GM23248 (cell line): ENCODE measurements at regions not wholly inside any gene's neighbourhood (a gene's known extent, or its start where the extent isn't known, plus 50 kb on each side); places are given as distances from the start of the nearest gene placed in this dataset.

Experiments used
- EZH2 ChIP-seq: fragments of 200-600 bp; sonication (generic); IDR thresholded peaks from 2 replicates; pipeline ENCODE4 v1.6.1; 2018; ENCODE audit warnings: antibody characterized with exemption, mild to moderate bottlenecking; ENCODE audit not compliant: insufficient read depth, poor library complexity, severe bottlenecking
- EZH2phosphoT487 ChIP-seq: fragments of 200-600 bp; sonication (generic); IDR thresholded peaks from 2 replicates; pipeline ENCODE4 v1.6.1; 2018; ENCODE audit warnings: antibody characterized with exemption, moderate library complexity, mild to moderate bottlenecking, low read depth; ENCODE audit not compliant: insufficient read depth

DNA sequence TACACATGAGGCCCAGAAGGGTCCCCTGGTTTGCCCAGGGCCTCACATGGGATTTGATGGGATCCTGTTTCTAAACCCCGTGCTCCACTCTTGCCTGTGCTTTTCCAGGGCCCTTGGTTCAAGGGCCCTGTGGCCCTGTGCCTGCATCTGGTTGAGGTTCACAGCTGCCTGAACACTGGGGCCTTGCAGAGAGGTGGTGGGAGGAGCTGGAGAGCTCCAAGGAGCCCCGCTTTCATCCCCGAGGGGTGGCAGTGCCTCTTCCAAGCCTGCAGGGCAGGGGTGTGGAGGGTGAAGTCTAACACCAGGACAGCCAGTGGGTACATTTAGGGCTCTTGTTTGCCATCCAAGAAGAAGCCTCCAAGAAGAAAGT is 82.3 kb downstream of the GLI2 start:
- no peak for TF ChIP-seq EZH2
- no peak for TF ChIP-seq EZH2phosphoT487
